Transverse colon (tissue), 4 donors: ENCODE measurements at regions not wholly inside any gene's neighbourhood (a gene's known extent, or its start where the extent isn't known, plus 50 kb on each side); places are given as distances from the start of the nearest gene placed in this dataset.

Experiments
- CTCF ChIP-seq, 5 experiments: fragments of 200-600 bp in 3 of 5; fragments of 450-650 bp in 2 of 5; sonication (generic) in 3 of 5; IDR thresholded peaks; 1 replicate in 2 of 5; 2 replicates in 3 of 5; pipeline ENCODE4 v1.5.1; 2016 to 2017; ENCODE audit warnings: antibody characterized with exemption in 5 of 5, inconsistent platforms in 3 of 5, mild to moderate bottlenecking in 2 of 5, moderate library complexity in 1 of 5
- POLR2AphosphoS5 ChIP-seq, 3 donors: sonication (generic); formaldehyde crosslinking; IDR thresholded peaks; one replicate each; pipeline ENCODE4 v1.6.1; 2016; ENCODE audit warnings: antibody characterized with exemption in 3 of 3

GRCh38 chr5:35302544-35302943 is 72.3 kb upstream of the PRLR start:
- no peak for TF ChIP-seq CTCF (IDR thresholded peaks at IDR 0.05)
- TF ChIP-seq POLR2AphosphoS5 (IDR thresholded peaks at IDR 0.05), result no peak
